Sigmoid colon (tissue), 6 donors: ENCODE measurements at regions not wholly inside any gene's neighbourhood (a gene's known extent, or its start where the extent isn't known, plus 50 kb on each side); places are given as distances from the start of the nearest gene placed in this dataset.

Experiments
- DNase-seq: peaks from one replicate; pipeline ENCODE4 v3.0.0-alpha.2; 2019
- H3K27ac ChIP-seq, 4 donors: fragments of 200-600 bp; sonication (generic); one replicate each; pipeline ENCODE4 v1.5.1; 2016 to 2019; ENCODE audit warnings: mild to moderate bottlenecking in 1 of 4
- H3K27me3 ChIP-seq, 3 donors: fragments of 200-600 bp; sonication (generic); one replicate each; pipeline ENCODE4 v1.5.1; 2019; ENCODE audit warnings: mild to moderate bottlenecking in 1 of 3
- H3K36me3 ChIP-seq, 4 donors: fragments of 200-600 bp; sonication (generic); one replicate each; pipeline ENCODE4 v1.5.1; 2016 to 2019
- H3K4me1 ChIP-seq, 4 donors: fragments of 200-600 bp; sonication (generic); one replicate each; pipeline ENCODE4 v1.5.1; 2017 to 2019
- H3K4me3 ChIP-seq, 4 donors: fragments of 200-600 bp; sonication (generic); one replicate each; pipeline ENCODE4 v1.5.1; 2017 to 2019; ENCODE audit warnings: mild to moderate bottlenecking in 2 of 4, moderate library complexity in 1 of 4
- H3K9me3 ChIP-seq, 4 donors: fragments of 200-600 bp in 3 of 4; sonication (generic) in 3 of 4; one replicate each; pipeline versions ENCODE4 v1.5.1 to v1.6.1; 2013 to 2019
- EP300 ChIP-seq, 4 donors: sonication (generic); formaldehyde crosslinking; IDR thresholded peaks; one replicate each; pipeline ENCODE4 v1.6.1; 2017; ENCODE audit warnings: antibody characterized with exemption in 4 of 4
- POLR2A ChIP-seq, 2 donors: fragments of 450-650 bp; IDR thresholded peaks; one replicate each; pipeline ENCODE4 v1.6.1; 2016; ENCODE audit warnings: antibody characterized with exemption in 2 of 2, mild to moderate bottlenecking in 2 of 2, moderate library complexity in 2 of 2
- POLR2AphosphoS5 ChIP-seq, 4 donors: sonication (generic); formaldehyde crosslinking; IDR thresholded peaks; one replicate each; pipeline ENCODE4 v1.6.1; 2017; ENCODE audit warnings: antibody characterized with exemption in 4 of 4
- WGBS, 2 donors: extraction: QIAGEN DNeasy Blood & Tissue Kit; methylation state at CpG; one replicate each; pipeline ENCODE4 v1.1.7; 2013; 5-methylcytosine and 5-hydroxymethylcytosine counted together
- intact Hi-C: fragments of 100-400 bp; cut with DNase I; formaldehyde crosslinking; loops from one replicate; pipeline ENCODE4 v1.15.1; 2023
- TF ChIP-seq, protein P1 (sequence below), 4 experiments: fragments of 450-650 bp in 3 of 4; fragments of 200-600 bp in 1 of 4; IDR thresholded peaks; one replicate each; pipeline ENCODE4 v1.5.1; 2016 to 2019; ENCODE audit warnings: antibody characterized with exemption in 4 of 4, mild to moderate bottlenecking in 3 of 4, moderate library complexity in 2 of 4
- donor health status: healthy with polysubstance abuse.
- donor health status: healthy.

DNA sequence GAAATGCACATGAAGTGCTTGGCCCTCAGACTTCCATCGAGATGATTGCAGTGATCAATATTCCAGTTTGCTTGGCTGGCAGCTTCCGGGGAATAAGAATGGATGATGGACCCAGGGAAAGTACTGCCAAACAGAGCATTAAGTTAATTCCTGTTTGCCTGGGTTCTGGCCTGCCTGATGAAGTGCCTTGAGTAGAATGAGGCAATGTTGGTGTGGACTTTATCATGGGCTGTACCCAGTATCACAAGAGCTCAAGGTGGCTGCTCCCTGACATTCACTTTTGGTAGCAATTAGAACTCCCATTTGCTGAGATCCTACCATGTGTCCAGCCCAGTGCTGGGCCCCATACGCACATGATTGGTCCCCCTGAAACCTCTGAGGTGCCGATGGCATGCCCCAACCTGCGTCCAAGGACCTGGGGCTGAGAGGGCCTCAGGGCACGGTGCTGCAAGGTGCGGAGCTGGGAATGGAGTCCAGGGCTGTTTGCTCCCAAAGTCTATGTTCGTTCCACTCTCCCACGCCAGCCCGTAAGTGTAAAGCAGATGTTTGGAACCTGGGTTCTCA, 80.7 kb downstream of the SLC25A47 start:
- no peak overlapping the region for H3K27ac ChIP-seq
- intact Hi-C loops = no loop called here
- no peak for DNase-seq
- no peaks in the 10 kb centered on the region for H3K9me3 ChIP-seq
- WGBS, 2 donors = 97% methylated on average over 10 of the region's 10 CpGs
- no peak overlapping the region for H3K4me3 ChIP-seq
- H3K4me1 ChIP-seq = peaks cover 0 to 8% (median 0%) of the 10 kb centered on the region in 4 donors
- H3K27me3 ChIP-seq = no peaks in the 10 kb centered on the region
- H3K36me3 ChIP-seq = no peaks in the 10 kb centered on the region
- TF ChIP-seq EP300 (IDR thresholded peaks at IDR 0.05) (no peak), POLR2A (IDR thresholded peaks at IDR 0.05) (no peak), POLR2AphosphoS5 (IDR thresholded peaks at IDR 0.05) (no peak)
- TF ChIP-seq, protein P1, sequence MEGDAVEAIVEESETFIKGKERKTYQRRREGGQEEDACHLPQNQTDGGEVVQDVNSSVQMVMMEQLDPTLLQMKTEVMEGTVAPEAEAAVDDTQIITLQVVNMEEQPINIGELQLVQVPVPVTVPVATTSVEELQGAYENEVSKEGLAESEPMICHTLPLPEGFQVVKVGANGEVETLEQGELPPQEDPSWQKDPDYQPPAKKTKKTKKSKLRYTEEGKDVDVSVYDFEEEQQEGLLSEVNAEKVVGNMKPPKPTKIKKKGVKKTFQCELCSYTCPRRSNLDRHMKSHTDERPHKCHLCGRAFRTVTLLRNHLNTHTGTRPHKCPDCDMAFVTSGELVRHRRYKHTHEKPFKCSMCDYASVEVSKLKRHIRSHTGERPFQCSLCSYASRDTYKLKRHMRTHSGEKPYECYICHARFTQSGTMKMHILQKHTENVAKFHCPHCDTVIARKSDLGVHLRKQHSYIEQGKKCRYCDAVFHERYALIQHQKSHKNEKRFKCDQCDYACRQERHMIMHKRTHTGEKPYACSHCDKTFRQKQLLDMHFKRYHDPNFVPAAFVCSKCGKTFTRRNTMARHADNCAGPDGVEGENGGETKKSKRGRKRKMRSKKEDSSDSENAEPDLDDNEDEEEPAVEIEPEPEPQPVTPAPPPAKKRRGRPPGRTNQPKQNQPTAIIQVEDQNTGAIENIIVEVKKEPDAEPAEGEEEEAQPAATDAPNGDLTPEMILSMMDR (IDR thresholded peaks at IDR 0.05) = no peak

DNA sequence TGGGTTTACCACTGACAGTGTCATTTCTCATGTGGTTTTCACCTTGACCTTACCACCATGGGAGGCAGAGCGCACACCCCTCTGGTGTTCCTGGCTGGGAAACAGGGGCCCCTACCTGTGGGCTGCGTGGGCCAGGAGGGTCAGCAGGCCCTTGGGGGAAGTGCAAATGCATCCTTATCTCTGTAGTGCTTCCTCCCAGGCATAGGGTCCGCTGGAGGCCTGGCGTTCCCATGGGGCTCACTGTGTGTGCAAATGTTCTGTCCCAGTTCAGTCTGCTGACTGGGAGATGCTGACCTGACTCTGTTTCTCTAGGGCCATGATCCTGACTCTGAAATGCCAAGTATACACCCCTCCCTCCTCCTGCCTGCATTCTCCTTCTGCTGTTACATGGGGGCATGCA, 81.3 kb downstream of the SLC25A47 start:
- no peaks in the 10 kb centered on the region for H3K9me3 ChIP-seq
- DNase-seq = no peak
- no peaks in the 10 kb centered on the region for H3K36me3 ChIP-seq
- 84 to 92% methylated on average over 4 of the region's 4 CpGs for WGBS, 2 donors
- TF ChIP-seq POLR2AphosphoS5 (IDR thresholded peaks at IDR 0.05) = no peak
- TF ChIP-seq EP300 (IDR thresholded peaks at IDR 0.05) = no peak
- no peak for TF ChIP-seq POLR2A (IDR thresholded peaks at IDR 0.05)
- TF ChIP-seq, protein P1 (IDR thresholded peaks at IDR 0.05) = no peak
- H3K27me3 ChIP-seq = no peaks in the 10 kb centered on the region
- intact Hi-C loops = no loop called here
- no peak overlapping the region for H3K4me3 ChIP-seq
- H3K27ac ChIP-seq = no peak overlapping the region
- H3K4me1 ChIP-seq = peaks cover 0 to 8% (median 0%) of the 10 kb centered on the region in 4 donors

DNA sequence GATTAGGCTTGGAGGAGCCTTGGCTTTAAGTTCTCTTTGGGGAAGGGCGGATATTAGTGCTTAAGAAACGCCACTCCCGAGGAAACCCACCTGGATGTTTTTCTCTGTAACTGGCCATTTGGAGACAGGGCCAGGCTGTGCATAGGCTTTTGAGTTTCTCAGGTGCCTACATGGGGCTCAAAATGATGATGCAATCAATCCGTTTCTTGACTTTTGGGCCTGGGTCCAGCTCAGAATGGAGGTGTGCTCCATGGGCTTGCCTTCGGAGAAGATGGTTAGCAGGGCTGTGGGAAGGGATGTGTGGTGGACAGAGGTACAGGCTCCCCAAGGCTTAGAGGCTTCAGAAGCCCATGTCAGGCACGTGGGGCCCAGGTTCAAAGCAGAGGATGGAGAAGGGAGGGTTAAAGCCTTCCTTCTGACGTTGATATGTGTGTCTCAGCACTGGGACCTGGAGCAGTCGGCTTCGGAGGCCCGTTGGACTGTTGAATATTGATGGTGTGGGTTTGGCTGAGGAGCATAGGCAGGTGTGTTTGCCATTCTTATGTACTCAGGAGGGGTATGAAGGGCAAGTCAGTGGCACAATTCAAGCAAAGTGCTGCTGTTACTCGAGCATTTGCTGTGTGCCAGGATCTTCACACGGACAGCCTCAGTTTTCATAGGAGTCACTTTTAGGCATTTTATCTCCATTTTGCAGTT, 82.8 kb downstream of the SLC25A47 start:
- H3K27ac ChIP-seq = no peak overlapping the region
- no peak for DNase-seq
- H3K4me1 ChIP-seq = peaks cover 0 to 8% (median 0%) of the 10 kb centered on the region in 4 donors
- intact Hi-C loops = no loop called here
- WGBS, 2 donors = 43 to 79% methylated on average over 12 of the region's 12 CpGs
- H3K36me3 ChIP-seq = no peaks in the 10 kb centered on the region
- H3K4me3 ChIP-seq = no peak overlapping the region
- TF ChIP-seq POLR2AphosphoS5 (IDR thresholded peaks at IDR 0.05) (no peak), POLR2A (IDR thresholded peaks at IDR 0.05) (no peak), EP300 (IDR thresholded peaks at IDR 0.05) (no peak)
- TF ChIP-seq, protein P1 (IDR thresholded peaks at IDR 0.05) = no peak
- H3K9me3 ChIP-seq = no peaks in the 10 kb centered on the region
- no peaks in the 10 kb centered on the region for H3K27me3 ChIP-seq

DNA sequence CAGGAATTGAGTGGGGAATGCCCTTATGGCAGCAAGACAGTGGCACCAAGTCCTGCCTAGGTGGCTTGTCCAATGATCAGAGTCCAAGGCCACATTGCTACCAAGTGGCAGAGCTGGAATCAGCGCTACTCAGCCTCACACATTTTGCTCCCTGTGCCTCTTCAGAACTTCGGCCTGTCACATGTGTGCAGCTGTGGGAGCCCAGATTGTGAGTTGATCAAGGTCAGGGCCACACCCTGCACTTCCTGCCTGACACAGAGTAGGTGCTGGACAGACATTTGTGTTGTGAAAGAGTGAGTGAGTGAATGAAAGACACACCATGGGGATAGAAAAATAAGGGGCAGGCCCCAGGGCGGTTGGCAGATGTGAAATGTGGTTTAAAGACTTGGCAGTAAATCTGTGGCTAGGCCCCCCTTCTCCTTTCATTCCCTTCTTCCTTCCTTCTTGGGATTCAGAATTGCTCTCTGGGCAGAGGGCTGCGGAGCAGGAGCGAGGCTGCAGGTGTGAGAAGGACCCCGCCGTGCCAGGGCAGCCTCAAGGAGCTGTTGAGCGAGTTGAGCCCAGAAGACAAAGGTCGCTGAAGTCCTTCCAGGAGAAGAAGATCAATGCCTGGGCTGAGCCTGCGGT, 83.5 kb downstream of the SLC25A47 start:
- Histone ChIP-seq H3K27me3 (no peaks in the 10 kb centered on the region), H3K4me1 (peaks cover 0 to 8% (median 0%) of the 10 kb centered on the region in 4 donors), H3K27ac (no peak overlapping the region), H3K9me3 (no peaks in the 10 kb centered on the region), H3K4me3 (no peak overlapping the region), H3K36me3 (no peaks in the 10 kb centered on the region)
- TF ChIP-seq POLR2A (IDR thresholded peaks at IDR 0.05) = no peak
- TF ChIP-seq EP300 (IDR thresholded peaks at IDR 0.05) = no peak
- TF ChIP-seq, protein P1 (IDR thresholded peaks at IDR 0.05) = no peak
- TF ChIP-seq POLR2AphosphoS5 (IDR thresholded peaks at IDR 0.05) = no peak
- no peak for DNase-seq
- intact Hi-C loops = no loop called here
- WGBS, 2 donors = 17 to 45% methylated on average over 10 of the region's 10 CpGs
